Retinal pigment epithelial cell (primary cell): ENCODE measurements at regions not wholly inside any gene's neighbourhood (a gene's known extent, or its start where the extent isn't known, plus 50 kb on each side); places are given as distances from the start of the nearest gene placed in this dataset.

Experiments
- DNase-seq: peaks from one replicate; pipeline ENCODE4 v3.0.0-alpha.2; 2010; ENCODE audit warnings: low read depth
- H3K4me3 ChIP-seq: 2 replicates; pipeline ENCODE4 v1.5.1; 2011; ENCODE audit warnings: mild to moderate bottlenecking, low read length, control low read depth, moderate library complexity
- CTCF ChIP-seq: conservative IDR thresholded peaks from 2 replicates; pipeline ENCODE4 v1.5.1; 2011; ENCODE audit warnings: low read depth, low read length, control low read depth, inconsistent platforms

- H3K4me3 ChIP-seq = no peak overlapping the region
- TF ChIP-seq CTCF = no peak
- no peak for DNase-seq
Observed at GRCh38 chr19:28020619-28021258, 1192.2 kb downstream of the UQCRFS1 start.

GRCh38 chr19:28019901-28020300 is 1193.0 kb downstream of the UQCRFS1 start:
- H3K4me3 ChIP-seq = no peak overlapping the region
- no peak for TF ChIP-seq CTCF
- no peak for DNase-seq

GRCh38 chr19:28019371-28019770 is 1193.6 kb downstream of the UQCRFS1 start:
- H3K4me3 ChIP-seq = no peak overlapping the region
- no peak for TF ChIP-seq CTCF
- DNase-seq = no peak

GRCh38 chr19:28018499-28018898 is 1194.5 kb downstream of the UQCRFS1 start:
- no peak for DNase-seq
- TF ChIP-seq CTCF = no peak
- no peak overlapping the region for H3K4me3 ChIP-seq

GRCh38 chr19:28014615-28015405 is 1198.1 kb downstream of the UQCRFS1 start:
- no peak overlapping the region for H3K4me3 ChIP-seq
- TF ChIP-seq CTCF = no peak
- no peak for DNase-seq

- TF ChIP-seq CTCF = no peak
- H3K4me3 ChIP-seq = no peak overlapping the region
- no peak for DNase-seq
Observed at GRCh38 chr19:28012361-28012760, 1200.6 kb downstream of the UQCRFS1 start.

GRCh38 chr19:28010656-28011055 is 1202.3 kb downstream of the UQCRFS1 start:
- DNase-seq = no peak
- no peak for TF ChIP-seq CTCF
- no peak overlapping the region for H3K4me3 ChIP-seq
